LNCaP clone FGC (cell line): ENCODE measurements at regions not wholly inside any gene's neighbourhood (a gene's known extent, or its start where the extent isn't known, plus 50 kb on each side); places are given as distances from the start of the nearest gene placed in this dataset.
"Not testable (repeated sequence)": the region's sequence is repeated elsewhere in the genome, so short reads cannot be mapped to it uniquely, and the experiment has no call there.

Source experiments
- DNase-seq: peaks from one replicate; pipeline ENCODE4 v3.0.0-alpha.2; 2011; ENCODE audit warnings: low read depth
- H3K4me3 ChIP-seq: 2 replicates; pipeline ENCODE4 v1.5.1; 2011; ENCODE audit warnings: mild to moderate bottlenecking, low read depth, low read length, control low read depth
- CTCF ChIP-seq: IDR thresholded peaks from 2 replicates; pipeline ENCODE4 v1.5.1; 2012; ENCODE audit warnings: mild to moderate bottlenecking; ENCODE audit not compliant: control insufficient read depth, insufficient read depth; ENCODE audit errors: extremely low read depth

- H3K4me3 ChIP-seq = no peak overlapping the region
- no peak for DNase-seq
- TF ChIP-seq CTCF = no peak
These were observed 231.3 kb downstream of the ATPSCKMT start for GRCh38 chr5:10018201-10019069.

- no peak for TF ChIP-seq CTCF
- H3K4me3 ChIP-seq = no peak overlapping the region
- DNase-seq = no peak
These were observed 231.9 kb downstream of the ATPSCKMT start for GRCh38 chr5:10017786-10018185.

- H3K4me3 ChIP-seq, DNase-seq: not testable (repeated sequence)
These were observed 233.1 kb downstream of the ATPSCKMT start for GRCh38 chr5:10016559-10016958.

GRCh38 chr5:10015681-10016080 lies 234.0 kb downstream of the ATPSCKMT start:
- DNase-seq, H3K4me3 ChIP-seq: not testable (repeated sequence)

- no peak for DNase-seq
- H3K4me3 ChIP-seq = no peak overlapping the region
- TF ChIP-seq CTCF = no peak
These were observed 239.9 kb downstream of the ATPSCKMT start for GRCh38 chr5:10009802-10010201.

GRCh38 chr5:9987101-9987500 lies 262.6 kb downstream of the ATPSCKMT start:
- TF ChIP-seq CTCF = no peak
- DNase-seq = no peak
- H3K4me3 ChIP-seq = no peak overlapping the region

- no peak for DNase-seq
- TF ChIP-seq CTCF = no peak
- no peak overlapping the region for H3K4me3 ChIP-seq
These were observed 272.6 kb downstream of the ATPSCKMT start for GRCh38 chr5:9977070-9977469.

- no peak overlapping the region for H3K4me3 ChIP-seq
- TF ChIP-seq CTCF = no peak
- no peak for DNase-seq
These were observed 273.1 kb downstream of the ATPSCKMT start for GRCh38 chr5:9976621-9977020.
